ENCODE measurements at regions not wholly inside any gene's neighbourhood (a gene's known extent, or its start where the extent isn't known, plus 50 kb on each side); places are given as distances from the start of the nearest gene placed in this dataset.

DNA sequence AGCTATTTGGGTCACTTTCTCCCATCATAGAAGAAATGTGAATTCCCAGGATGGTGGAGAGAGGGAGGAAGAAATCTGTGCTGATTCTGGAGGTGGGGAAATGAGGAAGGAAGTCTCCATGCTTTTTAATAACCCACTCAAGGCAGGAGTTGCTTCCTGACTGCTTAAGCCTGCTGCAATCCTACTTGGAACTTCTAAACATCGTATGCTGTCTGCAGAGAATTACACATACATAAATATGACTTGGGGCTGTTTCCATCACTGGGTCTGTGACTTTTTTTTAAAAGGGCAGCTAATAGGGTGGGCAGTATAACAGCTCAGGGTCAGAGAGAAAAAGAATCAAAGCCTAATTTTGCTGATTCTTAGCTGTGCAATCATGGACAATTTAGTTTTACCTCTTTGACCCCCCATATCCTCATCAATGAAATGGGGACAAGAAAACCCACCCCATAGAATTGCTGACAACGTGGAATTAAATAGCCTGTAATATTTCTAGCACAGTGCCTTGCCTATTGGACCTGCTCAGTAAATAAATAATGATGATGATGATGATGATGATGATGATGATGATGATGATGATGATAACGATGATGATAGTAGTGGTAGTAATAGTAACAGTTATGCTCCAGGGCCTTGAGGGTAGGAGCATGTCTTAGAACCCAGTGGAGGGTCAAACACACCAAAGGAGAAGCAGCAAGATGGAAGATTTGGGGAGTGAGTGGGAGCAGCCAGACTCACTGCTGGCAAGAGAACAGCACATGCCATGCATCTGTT is 166.7 kb upstream of the LRFN2 start:
- TF ChIP-seq CTCF (conservative IDR thresholded peaks at IDR 0.05) (no peak), EZH2 (IDR thresholded peaks at IDR 0.05; ENCODE audit: low read depth) (no peak)

Data from PC-9 (cell line).